H1 (cell line): ENCODE measurements at regions not wholly inside any gene's neighbourhood (a gene's known extent, or its start where the extent isn't known, plus 50 kb on each side); places are given as distances from the start of the nearest gene placed in this dataset.

Source experiments
- CHD1 ChIP-seq: IDR thresholded peaks from 2 replicates; pipeline ENCODE4 v1.6.1; 2012; ENCODE audit warnings: low read depth, low read length, improper control_type of control experiment
- RNF2 ChIP-seq: fragments of 200-900, 300-1000 bp; sonication (generic); IDR thresholded peaks from 2 replicates; pipeline ENCODE4 v1.7.1; 2016; ENCODE audit warnings: borderline replicate concordance, low read depth, mild to moderate bottlenecking, antibody characterized with exemption, low read length; ENCODE audit not compliant: poor library complexity, severe bottlenecking; ENCODE audit errors: missing control alignments
- SIN3A ChIP-seq, 2 experiments: IDR thresholded peaks in 1 of 2; conservative IDR thresholded peaks in 1 of 2; 2 replicates each; pipeline ENCODE4 v1.6.1; 2011 to 2012; ENCODE audit warnings: low read length in 2 of 2, improper control_type of control experiment in 1 of 2, low read depth in 1 of 2, mild to moderate bottlenecking in 1 of 2
- TBP ChIP-seq: IDR thresholded peaks from 2 replicates; pipeline ENCODE4 v1.6.1; 2011; ENCODE audit warnings: low read depth, low read length, improper control_type of control experiment
- TF ChIP-seq, protein P1 (sequence below): IDR thresholded peaks from 2 replicates; pipeline ENCODE4 v1.6.1; 2012; ENCODE audit warnings: low read length, inconsistent platforms

DNA sequence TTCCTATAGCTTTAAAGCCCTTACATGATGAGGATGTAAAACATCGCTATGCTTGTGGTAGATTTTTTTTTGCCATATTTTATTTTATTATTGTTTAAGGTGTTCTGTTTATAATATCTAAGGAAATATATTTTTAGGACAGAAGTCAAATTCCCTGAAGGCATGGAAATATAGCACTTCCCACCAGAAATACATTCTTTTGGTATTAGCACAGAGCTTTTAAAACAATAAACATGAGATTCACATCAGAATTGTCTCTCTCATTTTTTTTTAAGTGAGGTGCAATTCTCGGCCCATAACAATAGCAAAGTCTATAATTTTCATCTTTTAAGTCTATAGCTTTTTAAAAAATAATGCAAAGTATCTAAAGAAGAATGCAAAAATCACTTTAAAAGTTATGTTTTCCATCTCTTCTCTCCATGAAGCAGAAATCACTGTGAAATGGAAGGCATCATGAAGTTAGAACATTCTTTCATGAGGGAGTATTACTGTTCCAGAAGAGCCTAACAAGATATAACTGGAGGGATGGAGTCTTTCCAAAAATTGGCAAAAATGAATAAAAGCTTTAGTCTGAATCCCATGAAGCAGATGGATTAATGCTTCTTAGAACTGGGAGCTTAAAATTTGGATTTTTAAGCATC is 283.6 kb upstream of the TRIB2 start (continued):
- no peak for TF ChIP-seq RNF2
- TF ChIP-seq, protein P1, sequence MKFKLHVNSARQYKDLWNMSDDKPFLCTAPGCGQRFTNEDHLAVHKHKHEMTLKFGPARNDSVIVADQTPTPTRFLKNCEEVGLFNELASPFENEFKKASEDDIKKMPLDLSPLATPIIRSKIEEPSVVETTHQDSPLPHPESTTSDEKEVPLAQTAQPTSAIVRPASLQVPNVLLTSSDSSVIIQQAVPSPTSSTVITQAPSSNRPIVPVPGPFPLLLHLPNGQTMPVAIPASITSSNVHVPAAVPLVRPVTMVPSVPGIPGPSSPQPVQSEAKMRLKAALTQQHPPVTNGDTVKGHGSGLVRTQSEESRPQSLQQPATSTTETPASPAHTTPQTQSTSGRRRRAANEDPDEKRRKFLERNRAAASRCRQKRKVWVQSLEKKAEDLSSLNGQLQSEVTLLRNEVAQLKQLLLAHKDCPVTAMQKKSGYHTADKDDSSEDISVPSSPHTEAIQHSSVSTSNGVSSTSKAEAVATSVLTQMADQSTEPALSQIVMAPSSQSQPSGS: no peak
- TF ChIP-seq SIN3A (conservative IDR thresholded peaks at IDR 0.05 in 1 of 2, IDR thresholded peaks at IDR 0.05 in 1 of 2; ENCODE audit: low read depth in 1 of 2, low read length in 2 of 2): no peak
- no peak for TF ChIP-seq TBP
- TF ChIP-seq CHD1: no peak
